HG03565 (cell line): ENCODE measurements at regions not wholly inside any gene's neighbourhood (a gene's known extent, or its start where the extent isn't known, plus 50 kb on each side); places are given as distances from the start of the nearest gene placed in this dataset.

ENCODE experiments used
- ATAC-seq: cut with Tn5 transposase; IDR thresholded peaks from one replicate; pipeline ENCODE4 v1.9.1; 2021; ENCODE audit warnings: mild to moderate bottlenecking, moderate library complexity; ENCODE audit not compliant: unreplicated experiment

DNA sequence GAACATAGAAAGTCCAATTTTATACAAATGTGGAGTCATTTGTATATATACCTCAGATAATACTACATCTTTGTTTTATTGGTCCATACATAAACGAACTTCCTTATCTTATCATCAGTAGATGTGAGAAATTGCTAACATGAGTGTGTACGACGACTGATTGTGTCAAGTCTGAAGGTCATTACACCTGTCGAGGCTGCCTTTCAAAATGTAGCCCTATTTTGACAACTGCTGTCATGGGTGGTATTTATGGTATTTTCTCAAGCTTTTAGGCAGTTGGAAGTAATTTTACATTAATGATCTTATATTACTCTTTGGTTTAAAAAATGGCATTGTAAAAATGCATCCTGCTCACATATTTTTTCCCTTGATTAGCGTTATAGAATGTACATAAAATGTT is 183.7 kb upstream of the DNAJC19 start:
- ATAC-seq = no peak

DNA sequence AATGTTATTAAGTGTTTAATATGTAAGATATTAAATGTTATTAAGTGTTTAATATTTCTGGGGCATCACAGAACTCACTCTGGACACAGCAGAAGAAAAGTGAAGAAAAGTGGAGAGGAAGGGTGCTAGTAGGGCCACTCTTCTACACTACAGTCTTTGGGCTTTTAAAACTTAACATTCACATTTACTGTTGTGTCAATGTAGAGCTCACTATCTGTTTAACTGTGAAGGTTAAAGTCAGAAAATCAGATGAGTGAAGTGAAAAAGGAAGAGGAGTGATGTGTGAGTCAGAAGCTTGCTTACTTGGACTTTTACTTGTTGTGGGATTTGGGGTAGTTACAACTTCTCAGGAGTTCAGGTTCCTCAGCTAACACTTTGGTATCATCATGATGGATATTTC is 145.3 kb upstream of the DNAJC19 start:
- no peak for ATAC-seq

DNA sequence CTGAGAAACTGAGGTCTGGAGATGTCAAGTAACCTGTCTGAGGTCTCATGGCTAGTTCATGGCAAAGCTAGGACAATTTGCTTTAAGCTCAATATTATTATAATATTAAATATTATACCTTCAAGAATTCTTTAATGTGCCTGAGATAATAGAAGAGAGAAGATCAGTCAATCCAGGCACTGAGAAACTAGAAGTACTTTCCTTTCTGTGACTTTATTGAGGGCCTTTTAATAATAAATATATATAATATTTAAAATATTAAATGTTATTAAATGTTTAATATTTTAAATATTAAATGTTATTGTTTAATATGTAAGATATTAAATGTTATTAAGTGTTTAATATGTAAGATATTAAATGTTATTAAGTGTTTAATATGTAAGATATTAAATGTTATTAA is 144.3 kb upstream of the DNAJC19 start:
- ATAC-seq = no peak

DNA sequence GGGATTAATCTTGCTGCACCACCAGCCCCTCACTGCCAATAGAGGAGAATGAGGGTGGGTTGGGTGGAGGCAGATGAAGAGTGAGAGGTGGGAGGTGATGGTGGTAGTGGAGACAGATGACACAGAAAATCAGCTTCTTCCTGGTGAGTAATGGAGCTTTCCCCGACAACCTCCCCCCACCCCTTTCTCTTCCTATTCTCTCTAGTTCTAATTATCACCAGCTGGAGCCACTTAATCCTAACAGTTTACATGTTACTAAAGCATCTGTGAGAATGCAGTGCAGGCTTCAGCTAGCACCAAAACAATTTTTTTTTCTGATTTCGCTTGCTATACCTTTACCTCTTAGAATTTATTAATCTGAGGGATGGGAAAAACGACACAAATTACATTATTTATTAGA is 116.1 kb upstream of the DNAJC19 start:
- no peak for ATAC-seq

DNA sequence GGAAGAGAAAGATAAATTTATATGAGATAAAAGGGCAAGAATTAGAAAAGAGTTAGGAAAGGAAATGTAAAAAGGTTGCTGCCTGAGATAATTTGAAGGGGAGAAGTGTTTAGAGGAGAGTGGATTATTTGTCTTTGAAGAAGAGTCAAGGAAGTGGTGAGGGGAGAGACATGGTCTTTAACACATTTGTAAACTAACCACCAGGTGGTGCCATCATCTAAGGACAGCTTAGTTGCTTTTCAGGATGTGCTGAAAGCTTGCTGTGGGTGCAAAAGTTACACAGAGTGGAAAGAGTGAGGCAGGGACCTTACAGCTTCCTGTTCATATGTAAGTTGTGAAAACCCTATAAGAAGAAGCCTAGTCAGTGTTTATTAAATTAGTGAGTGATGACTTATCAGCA is 114.1 kb upstream of the DNAJC19 start:
- no peak for ATAC-seq

DNA sequence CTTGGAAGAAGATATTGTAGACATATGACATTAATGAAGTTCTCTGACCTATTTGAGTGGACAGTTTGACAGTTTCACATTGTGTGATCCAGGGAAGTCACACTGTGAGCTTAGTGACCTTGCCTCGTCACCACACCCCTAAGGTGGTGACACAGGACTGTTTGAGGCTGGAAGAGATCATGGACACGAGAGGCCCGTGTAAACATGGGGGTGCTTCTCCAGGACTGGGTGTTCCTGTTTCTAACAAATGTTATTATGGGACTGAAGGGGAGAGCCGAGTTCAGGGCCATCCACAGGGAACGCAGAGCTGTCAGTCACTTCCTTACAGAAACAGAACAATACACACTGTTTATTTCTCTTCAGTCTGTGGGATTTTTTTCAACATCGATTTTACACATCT is 96.5 kb upstream of the DNAJC19 start:
- ATAC-seq = no peak

DNA sequence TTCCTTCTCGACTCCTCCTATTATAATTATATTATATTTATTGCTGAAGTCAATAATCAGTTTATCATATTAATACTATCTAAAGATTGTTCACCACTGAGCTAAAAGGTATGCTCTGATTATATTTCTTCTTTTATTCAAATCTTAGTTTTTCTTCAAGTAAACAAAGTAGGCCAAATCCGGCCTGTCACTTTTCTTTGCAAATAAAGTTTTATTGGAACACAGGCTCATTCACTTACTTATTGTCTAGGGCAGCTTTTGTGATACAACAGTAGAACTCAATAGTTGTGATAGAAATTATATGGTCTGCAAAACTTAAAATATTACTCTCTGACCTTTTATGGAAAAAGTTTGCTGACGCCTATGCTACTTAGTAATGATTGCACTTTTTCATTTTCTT is 92.4 kb upstream of the DNAJC19 start:
- no peak for ATAC-seq

DNA sequence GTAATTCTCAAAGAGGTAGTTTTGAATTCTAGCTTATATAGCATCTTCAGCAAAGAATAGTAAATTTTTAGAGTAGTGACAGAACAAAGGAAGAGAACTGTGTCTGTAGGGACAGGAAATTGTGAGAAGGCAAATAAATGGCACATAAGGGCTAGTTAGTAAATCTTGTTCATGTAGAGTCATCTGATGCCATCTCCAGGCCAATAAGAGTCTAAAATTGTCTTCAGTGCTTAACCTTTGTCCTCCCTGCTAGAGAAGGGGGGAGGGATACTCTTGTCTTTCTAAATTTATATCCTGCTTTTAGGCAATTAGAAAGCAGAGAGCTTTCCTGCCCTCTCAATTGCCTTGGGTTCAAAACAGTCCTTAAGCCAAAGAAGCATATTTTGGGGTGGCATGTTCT is 87.0 kb upstream of the DNAJC19 start:
- ATAC-seq = no peak

DNA sequence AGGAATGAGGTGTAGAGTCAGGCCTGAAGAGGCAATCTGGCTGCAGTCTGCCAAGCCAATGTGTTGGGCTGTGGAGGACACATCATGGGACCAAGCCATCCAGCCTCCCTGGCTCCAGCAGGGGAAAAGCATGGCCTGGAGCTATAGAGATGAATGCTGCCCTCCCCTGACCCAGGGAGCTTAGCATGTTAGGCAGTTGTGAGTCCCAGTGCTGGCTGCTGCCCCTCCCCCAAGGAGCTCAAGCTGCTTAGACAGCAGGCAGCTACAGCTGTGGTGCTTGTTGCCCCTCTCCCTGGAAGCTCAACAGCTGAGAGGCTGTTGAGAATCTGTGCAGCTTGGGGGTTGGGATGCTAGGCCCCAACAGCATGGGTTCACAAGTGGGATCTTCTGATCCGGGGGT is 85.6 kb upstream of the DNAJC19 start:
- no peak for ATAC-seq

DNA sequence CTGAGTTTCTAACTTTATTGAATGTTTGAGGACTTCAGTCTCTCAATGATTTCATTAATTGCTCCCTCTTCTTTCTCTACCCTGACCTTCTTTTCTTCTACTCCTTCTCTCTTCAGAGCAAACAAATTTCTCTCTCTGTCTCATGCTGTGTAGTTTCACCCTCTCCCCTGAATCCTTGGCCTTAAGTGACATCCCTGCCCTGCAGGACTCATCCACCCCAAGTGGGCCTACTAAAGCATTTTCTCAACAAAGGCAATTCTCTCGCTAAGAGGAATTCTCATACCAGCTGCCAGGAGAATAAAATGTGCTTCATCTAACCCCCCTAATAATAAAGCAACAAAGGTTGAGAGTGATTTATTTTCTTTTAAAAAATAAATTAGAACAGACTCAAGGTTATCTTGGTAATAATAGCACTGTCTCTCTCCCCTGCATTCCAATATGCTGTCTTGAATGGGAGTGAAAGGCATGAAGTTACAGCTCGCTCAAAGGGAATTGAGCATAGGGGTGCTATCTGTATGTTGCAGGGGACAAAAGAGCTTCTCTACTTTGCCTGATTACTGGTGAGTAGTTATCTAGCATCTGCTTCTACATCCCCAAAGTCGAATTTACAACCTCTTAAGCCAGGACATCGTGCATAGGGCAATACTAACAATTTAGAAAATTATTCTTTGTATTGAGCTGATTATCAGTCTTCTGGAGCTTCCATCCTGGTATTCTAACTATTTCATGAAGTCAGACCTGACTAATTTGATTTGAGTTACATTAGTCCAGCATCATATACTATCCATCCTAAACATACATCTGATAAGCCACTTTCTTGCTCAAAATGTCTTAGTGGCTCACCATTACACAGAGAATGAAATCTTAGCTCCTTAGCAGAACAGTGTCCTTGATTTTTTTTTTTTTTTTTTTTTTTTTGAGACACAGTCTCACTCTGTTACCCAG is 76.9 kb upstream of the DNAJC19 start:
- no peak for ATAC-seq

DNA sequence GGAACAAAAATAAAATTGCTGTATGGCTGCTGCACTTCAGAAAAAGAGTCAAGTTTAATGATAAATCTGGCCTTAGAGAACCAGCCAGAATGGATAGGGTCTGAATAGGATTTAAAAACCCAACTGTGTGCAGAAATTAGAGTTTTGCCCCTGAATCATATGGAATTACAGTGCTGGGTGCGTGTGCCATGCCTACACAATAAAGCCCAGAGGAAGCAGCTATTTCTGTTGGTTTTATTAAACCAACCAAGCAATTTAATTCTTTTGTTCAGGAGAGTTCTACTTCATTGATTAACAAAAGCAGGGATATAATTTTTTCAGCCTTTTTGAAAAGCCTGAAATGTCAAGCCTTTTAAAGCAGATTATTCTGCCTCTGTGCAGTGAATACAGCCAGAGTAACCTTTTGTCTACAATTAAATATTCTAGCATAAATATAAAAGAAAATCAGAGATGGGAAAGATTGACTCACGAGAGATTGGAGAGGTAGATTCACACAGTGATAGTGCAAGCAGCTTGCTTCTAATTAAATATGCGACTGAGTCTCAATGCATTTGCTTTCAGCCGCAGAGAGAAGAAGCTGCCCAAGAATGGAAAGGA is 66.7 kb upstream of the DNAJC19 start:
- no peak for ATAC-seq

DNA sequence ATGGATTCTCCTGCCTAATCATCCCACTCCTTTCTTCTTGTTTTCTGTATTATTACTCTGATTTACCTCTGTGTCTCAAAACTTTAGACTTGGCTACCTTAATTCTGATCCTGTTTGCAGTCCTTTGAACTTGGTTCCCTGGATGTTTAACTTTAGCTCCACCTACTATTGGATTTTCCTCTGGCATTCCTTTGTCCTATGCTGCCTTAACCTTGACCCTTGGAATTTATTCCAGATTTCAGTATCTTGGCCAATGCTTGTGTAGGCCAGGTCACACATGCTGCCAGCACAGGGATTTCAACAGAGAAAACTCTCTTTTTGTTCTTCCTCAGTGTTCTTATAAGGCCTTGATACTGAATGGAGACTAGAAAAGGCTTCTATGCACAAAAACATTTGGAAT is 65.0 kb upstream of the DNAJC19 start:
- ATAC-seq = no peak

DNA sequence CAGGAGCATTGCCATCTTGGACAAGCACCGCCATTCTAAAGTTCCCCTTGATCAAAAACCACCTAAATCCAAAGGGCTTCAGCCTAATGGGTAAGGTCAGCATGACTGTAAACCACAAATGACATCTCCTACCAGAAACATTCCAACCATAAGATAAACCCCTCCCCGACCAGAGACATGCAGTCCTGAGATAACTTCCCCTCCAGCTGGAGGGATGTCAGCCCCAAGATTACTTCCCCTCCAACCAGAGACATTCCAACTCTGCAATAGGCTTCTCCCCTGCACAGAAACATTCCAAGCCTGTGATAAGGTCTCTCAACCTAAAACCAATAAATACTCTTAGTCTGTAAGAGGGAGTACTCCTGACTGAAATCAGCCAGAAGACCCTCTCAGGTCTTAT is 62.7 kb upstream of the DNAJC19 start:
- no peak for ATAC-seq

DNA sequence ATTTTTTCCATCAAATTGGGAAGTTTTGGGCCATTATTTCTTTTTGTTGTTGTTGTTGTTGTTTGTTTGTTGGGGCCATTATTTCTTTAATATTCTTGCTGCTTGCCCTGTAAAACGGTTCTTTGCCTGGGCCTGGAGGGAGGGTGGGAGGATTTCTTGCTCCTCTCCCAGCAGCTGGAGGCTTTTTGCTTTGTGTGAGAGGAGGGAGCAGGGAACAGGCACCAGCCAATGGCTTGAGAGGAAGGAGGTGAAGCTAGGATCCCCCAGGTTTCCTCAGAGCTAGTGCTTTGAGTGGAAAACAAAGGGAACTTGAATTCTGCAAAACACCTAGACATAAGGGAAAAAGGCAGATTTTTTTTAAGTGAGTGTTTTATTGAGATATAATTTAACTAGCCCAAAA is 61.2 kb upstream of the DNAJC19 start:
- ATAC-seq = no peak

DNA sequence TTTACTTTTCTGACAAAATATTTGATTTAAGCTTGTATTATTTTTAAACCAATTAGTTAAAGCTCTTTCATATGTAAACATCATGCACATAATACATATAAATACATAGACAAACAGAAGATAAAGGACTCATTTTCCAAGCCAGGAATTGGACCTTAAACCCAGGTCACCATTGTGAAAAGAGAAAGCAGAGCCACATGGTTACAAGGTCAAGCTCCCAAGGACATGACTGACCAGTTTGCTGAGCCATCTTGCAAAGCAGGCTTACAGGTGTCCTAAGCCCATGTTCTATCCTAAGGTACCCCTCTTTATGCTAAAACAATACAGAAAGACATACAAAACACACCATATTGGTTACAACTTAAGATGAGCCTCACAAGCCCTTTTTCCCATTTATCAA is 50.5 kb upstream of the DNAJC19 start:
- no peak for ATAC-seq
